NCI-H128 (cell line): ENCODE measurements at regions not wholly inside any gene's neighbourhood (a gene's known extent, or its start where the extent isn't known, plus 50 kb on each side); places are given as distances from the start of the nearest gene placed in this dataset.

ENCODE experiments used
- DNase-seq: peaks from one replicate; lab custom pipeline; 2025; ENCODE audit not compliant: unreplicated experiment; lab: John Stamatoyannopoulos, UW

GRCh38 chr15:37165395-37165794 is 65.0 kb upstream of the MEIS2 start:
- DNase-seq = no peak

GRCh38 chr15:37166402-37166801 is 66.1 kb upstream of the MEIS2 start:
- no peak for DNase-seq

- DNase-seq = no peak
Observed at GRCh38 chr15:37181339-37181738, 81.0 kb upstream of the MEIS2 start.

- DNase-seq = no peak
Observed at GRCh38 chr15:37199545-37199944, 99.2 kb upstream of the MEIS2 start.

GRCh38 chr15:37203050-37203449 is 102.7 kb upstream of the MEIS2 start:
- no peak for DNase-seq

GRCh38 chr15:37204692-37205091 is 104.3 kb upstream of the MEIS2 start:
- DNase-seq = no peak

- no peak for DNase-seq
Observed at GRCh38 chr15:37206690-37207089, 106.3 kb upstream of the MEIS2 start.

GRCh38 chr15:37208146-37209040 is 108.0 kb upstream of the MEIS2 start:
- no peak for DNase-seq

GRCh38 chr15:37209041-37209363 is 108.7 kb upstream of the MEIS2 start:
- no peak for DNase-seq

GRCh38 chr15:37217567-37217966 is 117.2 kb upstream of the MEIS2 start:
- DNase-seq = no peak

- DNase-seq = no peak
Observed at GRCh38 chr15:37218351-37218916, 118.1 kb upstream of the MEIS2 start.

GRCh38 chr15:37219211-37219701 is 118.9 kb upstream of the MEIS2 start:
- no peak for DNase-seq

- no peak for DNase-seq
Observed at GRCh38 chr15:37220949-37221670, 120.8 kb upstream of the MEIS2 start.

GRCh38 chr15:37221671-37222145 is 121.4 kb upstream of the MEIS2 start:
- DNase-seq = no peak

- no peak for DNase-seq
Observed at GRCh38 chr15:37223089-37223488, 122.7 kb upstream of the MEIS2 start.

GRCh38 chr15:37229855-37230619 is 129.7 kb upstream of the MEIS2 start:
- DNase-seq = no peak

- DNase-seq = no peak
Observed at GRCh38 chr15:37245358-37245757, 145.0 kb upstream of the MEIS2 start.

GRCh38 chr15:37246065-37246464 is 145.7 kb upstream of the MEIS2 start:
- DNase-seq = no peak

GRCh38 chr15:37246856-37247255 is 146.5 kb upstream of the MEIS2 start:
- no peak for DNase-seq

- DNase-seq = no peak
Observed at GRCh38 chr15:37249249-37249648, 148.9 kb upstream of the MEIS2 start.

GRCh38 chr15:37252530-37252929 is 152.2 kb upstream of the MEIS2 start:
- DNase-seq = no peak
